OCI-LY1 (cell line): ENCODE measurements at regions not wholly inside any gene's neighbourhood (a gene's known extent, or its start where the extent isn't known, plus 50 kb on each side); places are given as distances from the start of the nearest gene placed in this dataset.
A peak's percentile ranks its signal among the peaks of the same experiment; 100 is the strongest.

ENCODE experiments used
- CTCF ChIP-seq: fragments of 200-600 bp; sonication (generic), shearing (Covaris generic); IDR thresholded peaks from 2 replicates; pipeline ENCODE4 v1.5.1; 2017; ENCODE audit warnings: mild to moderate bottlenecking, antibody characterized with exemption, low read length, moderate library complexity, mixed read lengths
- EZH2 ChIP-seq: fragments of 200-600 bp; sonication (generic), shearing (Covaris generic); IDR thresholded peaks from 2 replicates; pipeline ENCODE4 v1.8.0; 2017; ENCODE audit warnings: borderline replicate concordance, mixed run types, mild to moderate bottlenecking, antibody characterized with exemption, low read length, moderate library complexity, mixed read lengths

- TF ChIP-seq EZH2 (no peak), CTCF (peak; percentile 63)
Observed at GRCh38 chr2:39513641-39514094, 76.6 kb upstream of the MAP4K3 start.
